SK-N-SH treated with all-trans-retinoic acid at 6 μM for 48 hours (cell line): ENCODE measurements at regions not wholly inside any gene's neighbourhood (a gene's known extent, or its start where the extent isn't known, plus 50 kb on each side); places are given as distances from the start of the nearest gene placed in this dataset.

Experiments
- ARNTL ChIP-seq: fragments of 450-650 bp; formaldehyde crosslinking; IDR thresholded peaks from 2 replicates; pipeline ENCODE4 v1.5.0; 2020; ENCODE audit warnings: low read depth, mild to moderate bottlenecking, moderate library complexity, borderline replicate concordance
- BACH2 ChIP-seq: fragments of 250-450 bp; sonication (Bioruptor Pico); IDR thresholded peaks from 2 replicates; pipeline ENCODE4 v1.9.0; 2021; ENCODE audit warnings: mild to moderate bottlenecking, borderline replicate concordance
- OSR1 ChIP-seq: fragments of 250-450 bp; sonication (Bioruptor Pico); IDR thresholded peaks from 2 replicates; pipeline ENCODE4 v1.8.0; 2022; ENCODE audit warnings: moderate library complexity, mild to moderate bottlenecking, inconsistent platforms
- PATZ1 ChIP-seq: fragments of 250-450 bp; sonication (Bioruptor Pico); IDR thresholded peaks from 2 replicates; pipeline ENCODE4 v1.8.0; 2020; ENCODE audit warnings: mild to moderate bottlenecking, moderate library complexity, borderline replicate concordance
- TSHZ2 ChIP-seq: fragments of 250-450 bp; sonication (Bioruptor Pico); IDR thresholded peaks from 2 replicates; pipeline ENCODE4 v1.5.0; 2020; ENCODE audit warnings: mild to moderate bottlenecking, moderate library complexity
- ZFP3 ChIP-seq: fragments of 250-450 bp; sonication (Bioruptor Pico); IDR thresholded peaks from 2 replicates; pipeline ENCODE4 v1.5.0; 2020; ENCODE audit warnings: mild to moderate bottlenecking, moderate library complexity
- ZFP30 ChIP-seq: fragments of 450-650 bp; formaldehyde crosslinking; IDR thresholded peaks from 2 replicates; pipeline ENCODE4 v1.5.0; 2022; ENCODE audit warnings: mild to moderate bottlenecking, moderate library complexity

GRCh38 chr5:3060283-3060682 is 308.8 kb upstream of the IRX2 start:
- TF ChIP-seq TSHZ2 (CRISPR knock-in tag) (no peak), ZFP30 (CRISPR knock-in tag) (no peak), BACH2 (CRISPR knock-in tag) (no peak), PATZ1 (CRISPR knock-in tag) (no peak), ARNTL (no peak), ZFP3 (no peak), OSR1 (no peak)
